CD4-positive, CD25-positive, alpha-beta regulatory T cell (primary cell): ENCODE measurements at regions not wholly inside any gene's neighbourhood (a gene's known extent, or its start where the extent isn't known, plus 50 kb on each side); places are given as distances from the start of the nearest gene placed in this dataset.
A peak's percentile ranks its signal among the peaks of the same experiment; 100 is the strongest.
"Not testable (repeated sequence)": the region's sequence is repeated elsewhere in the genome, so short reads cannot be mapped to it uniquely, and the experiment has no call there.

ENCODE experiments used
- ATAC-seq, 2 donors: fragments of 150-1000 bp; cut with Tn5 transposase; one replicate each; pipeline ENCODE4 v1.10.0; 2021; ENCODE audit warnings: low read depth in 2 of 2, moderate number of reproducible peaks in 2 of 2, moderate library complexity in 1 of 2
- DNase-seq, 3 donors: peaks; one replicate each; pipeline versions ENCODE4 v3.0.0 to v3.0.0-alpha.2; 2012 to 2022; ENCODE audit warnings: mixed read lengths in 1 of 3
- H3K27ac ChIP-seq: one replicate; pipeline ENCODE4 v1.7.0; 2013; ENCODE audit warnings: mild to moderate bottlenecking, low read length; ENCODE audit not compliant: insufficient read depth, poor library complexity, severe bottlenecking
- H3K27me3 ChIP-seq: one replicate; pipeline ENCODE4 v1.7.0; 2013; ENCODE audit warnings: low read length; ENCODE audit not compliant: control insufficient read depth, insufficient read depth
- H3K36me3 ChIP-seq: one replicate; pipeline ENCODE4 v1.7.0; 2013; ENCODE audit warnings: mild to moderate bottlenecking, low read length, moderate library complexity; ENCODE audit not compliant: control insufficient read depth, insufficient read depth
- H3K4me1 ChIP-seq: 2 replicates; pipeline ENCODE4 v1.7.0; 2013; ENCODE audit warnings: mild to moderate bottlenecking, low read length; ENCODE audit not compliant: insufficient read depth, control insufficient read depth, poor library complexity, severe bottlenecking
- H3K4me3 ChIP-seq: one replicate; pipeline ENCODE4 v1.7.0; 2013; ENCODE audit warnings: low read depth, mild to moderate bottlenecking, low read length, moderate library complexity
- H3K9me3 ChIP-seq, 2 experiments: 1 replicate in 1 of 2; 2 replicates in 1 of 2; pipeline ENCODE4 v1.7.0; 2013; ENCODE audit warnings: low read length in 2 of 2, mild to moderate bottlenecking in 1 of 2, moderate library complexity in 1 of 2; ENCODE audit not compliant: control insufficient read depth in 2 of 2
- H3K27ac Mint-ChIP-seq, 3 donors: one replicate each; pipeline ENCODE4 v1.8.0; 2020 to 2022; ENCODE audit warnings: mild to moderate bottlenecking in 3 of 3, mixed read lengths in 3 of 3, moderate library complexity in 2 of 3
- H3K27me3 Mint-ChIP-seq: one replicate; pipeline ENCODE4 v1.8.0; 2022; ENCODE audit warnings: mild to moderate bottlenecking, mixed read lengths
- H3K36me3 Mint-ChIP-seq: one replicate; pipeline ENCODE4 v1.8.0; 2020; ENCODE audit warnings: mixed read lengths
- H3K4me1 Mint-ChIP-seq, 4 donors: one replicate each; pipeline ENCODE4 v1.8.0; 2020 to 2022; ENCODE audit warnings: mixed read lengths in 4 of 4, mild to moderate bottlenecking in 1 of 4
- H3K4me3 Mint-ChIP-seq, 4 donors: one replicate each; pipeline ENCODE4 v1.8.0; 2020 to 2022; ENCODE audit warnings: mild to moderate bottlenecking in 4 of 4, mixed read lengths in 4 of 4, moderate library complexity in 3 of 4
- H3K9me3 Mint-ChIP-seq, 7 donors: one replicate each; pipeline ENCODE4 v1.8.0; 2020 to 2022; ENCODE audit warnings: mixed read lengths in 7 of 7, mild to moderate bottlenecking in 3 of 7, moderate library complexity in 2 of 7

DNA sequence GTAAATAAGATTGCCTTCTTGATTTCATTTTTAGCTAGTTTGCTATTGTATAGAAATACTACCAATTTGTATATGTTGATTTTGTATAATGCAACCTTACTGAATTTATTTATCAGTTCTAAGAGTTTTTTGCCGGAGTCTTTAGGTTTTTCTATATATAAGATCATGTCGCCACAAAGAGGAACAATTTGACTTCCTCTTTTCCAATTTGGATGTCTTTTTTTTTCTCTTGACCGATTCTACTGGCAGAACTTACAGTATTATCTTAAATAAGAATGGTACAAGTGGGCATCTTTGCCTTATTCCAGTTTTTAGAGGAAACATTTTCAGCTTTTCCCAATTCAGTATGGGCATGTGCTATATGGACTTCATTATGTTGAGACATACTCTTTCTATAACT lies 624.7 kb upstream of the ACO1 start:
- H3K27ac ChIP-seq: no peak overlapping the region
- peaks cover 0 to 2% (median 0%) of the 10 kb centered on the region in 7 donors for H3K9me3 Mint-ChIP-seq
- H3K27ac Mint-ChIP-seq: no peak overlapping the region
- H3K27me3 ChIP-seq: no peaks in the 10 kb centered on the region
- no peaks in the 10 kb centered on the region for H3K36me3 ChIP-seq
- no peak overlapping the region for H3K4me3 ChIP-seq
- DNase-seq (no peak), ATAC-seq (no peak)
- no peaks in the 10 kb centered on the region for H3K4me1 ChIP-seq
- H3K27me3 Mint-ChIP-seq: no peaks in the 10 kb centered on the region
- no peaks in the 10 kb centered on the region for H3K9me3 ChIP-seq
- no peaks in the 10 kb centered on the region for H3K36me3 Mint-ChIP-seq
- H3K4me3 Mint-ChIP-seq: no peak overlapping the region
- H3K4me1 Mint-ChIP-seq: peaks cover 0 to 8% (median 3%) of the 10 kb centered on the region in 4 donors

DNA sequence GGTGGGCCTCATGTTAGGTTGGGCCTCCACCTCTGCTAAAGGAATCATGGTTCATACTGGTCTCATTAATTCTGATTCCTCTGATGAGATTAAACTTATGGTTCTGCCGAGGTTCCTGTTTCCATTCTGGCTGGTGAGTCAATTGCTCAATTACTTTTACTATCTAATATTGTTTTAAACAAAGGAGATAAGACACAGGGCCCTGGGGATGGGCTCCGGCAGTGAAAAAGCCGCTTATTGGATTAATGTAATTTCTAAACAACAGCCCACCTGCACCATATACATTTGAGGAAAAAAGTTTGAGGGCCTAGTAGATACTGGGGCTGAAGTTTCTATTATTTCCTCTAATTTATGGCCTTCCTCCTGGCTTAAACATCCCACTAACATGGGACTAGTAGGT lies 610.4 kb upstream of the ACO1 start:
- H3K27ac Mint-ChIP-seq, H3K4me3 ChIP-seq, H3K27me3 ChIP-seq, DNase-seq, H3K4me3 Mint-ChIP-seq, H3K27ac ChIP-seq, H3K27me3 Mint-ChIP-seq, H3K36me3 Mint-ChIP-seq, H3K4me1 ChIP-seq, H3K4me1 Mint-ChIP-seq, ATAC-seq, H3K36me3 ChIP-seq: not testable (repeated sequence)
- peaks cover 2 to 28% (median 17%) of the 10 kb centered on the region in 7 donors for H3K9me3 Mint-ChIP-seq
- H3K9me3 ChIP-seq: peaks cover 5 to 10% of the 10 kb centered on the region in 2 experiments

DNA sequence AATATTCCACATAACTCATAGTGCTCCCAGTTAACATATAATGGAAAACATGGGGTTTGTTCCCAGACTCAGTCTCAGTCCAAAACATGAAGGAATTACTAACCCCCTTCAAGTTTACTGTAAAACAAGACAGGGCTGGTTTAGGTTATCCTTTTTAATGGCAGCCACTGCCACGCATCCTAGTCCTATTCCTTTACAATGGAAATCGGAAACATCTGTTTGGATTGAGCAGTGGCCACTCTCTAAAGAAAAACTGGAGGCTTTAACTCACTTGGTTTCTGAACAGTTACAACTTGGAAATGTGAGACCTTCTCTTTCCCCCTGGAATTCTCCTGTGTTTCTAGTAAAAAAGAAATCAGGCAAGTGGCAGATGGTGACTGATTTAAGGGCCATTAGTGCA lies 609.9 kb upstream of the ACO1 start:
- peaks cover 0 to 2% (median 0%) of the 10 kb centered on the region in 4 donors for H3K4me1 Mint-ChIP-seq
- H3K27ac Mint-ChIP-seq: no peak overlapping the region
- ATAC-seq: no peak

DNA sequence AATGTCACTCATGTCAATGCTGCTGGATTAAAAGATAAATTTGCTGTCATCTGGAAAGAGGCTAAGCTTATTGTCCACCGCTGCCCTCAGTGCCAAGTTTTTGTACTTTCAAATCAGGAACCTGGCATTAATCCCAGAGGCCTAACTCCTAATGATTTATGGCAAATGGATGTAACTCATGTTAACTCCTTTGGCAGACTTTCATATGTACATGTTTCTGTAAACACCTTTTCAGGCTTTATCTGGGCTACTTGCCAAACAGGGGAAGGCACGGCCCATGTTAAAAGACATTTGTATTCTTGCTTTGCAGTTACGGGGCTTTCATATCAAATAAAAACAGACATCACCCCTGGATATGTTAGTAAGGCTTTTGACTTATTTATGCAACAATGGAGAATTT lies 608.0 kb upstream of the ACO1 start:
- peaks cover 6 to 39% (median 21%) of the 10 kb centered on the region in 7 donors for H3K9me3 Mint-ChIP-seq

More for the DNA sequence above, 609.9 kb upstream of the ACO1 start:
- H3K36me3 Mint-ChIP-seq: peaks cover 6% of the 10 kb centered on the region
- Histone ChIP-seq H3K36me3 (no peaks in the 10 kb centered on the region), H3K4me3 (no peak overlapping the region), H3K27me3 (no peaks in the 10 kb centered on the region), H3K9me3 (peaks cover 5 to 10% of the 10 kb centered on the region in 2 experiments), H3K27ac (no peak overlapping the region), H3K4me1 (no peaks in the 10 kb centered on the region)
- H3K27me3 Mint-ChIP-seq: no peaks in the 10 kb centered on the region
- no peak for DNase-seq
- H3K9me3 Mint-ChIP-seq: peaks cover 2 to 31% (median 20%) of the 10 kb centered on the region in 7 donors
- H3K4me3 Mint-ChIP-seq: no peak overlapping the region

DNA sequence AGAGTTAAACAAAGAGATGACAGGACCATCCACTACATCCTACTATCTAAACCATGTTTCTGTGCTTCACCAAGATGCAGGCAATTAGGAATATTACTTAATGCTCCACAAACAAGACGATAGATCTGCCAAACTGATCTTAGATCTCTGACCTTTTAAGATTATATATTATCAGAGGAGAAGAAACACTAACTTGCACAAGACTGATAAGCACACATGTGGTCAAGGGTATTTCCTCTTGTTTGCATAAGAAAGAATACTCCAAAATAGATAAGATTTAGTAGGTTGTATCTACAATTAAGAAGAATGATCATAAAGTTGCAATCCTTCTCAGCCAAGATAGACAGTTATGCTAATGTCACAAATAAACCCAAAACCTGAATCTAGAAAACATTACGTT lies 601.0 kb upstream of the ACO1 start:
- H3K4me3 ChIP-seq: no peak overlapping the region
- no peaks in the 10 kb centered on the region for H3K27me3 Mint-ChIP-seq
- H3K4me3 Mint-ChIP-seq: no peak overlapping the region
- ATAC-seq (no peak), DNase-seq (no peak)
- H3K27ac Mint-ChIP-seq: no peak overlapping the region
- H3K4me1 Mint-ChIP-seq: peaks cover 0 to 8% (median 4%) of the 10 kb centered on the region in 4 donors
- H3K4me1 ChIP-seq: no peaks in the 10 kb centered on the region
- H3K9me3 Mint-ChIP-seq: peaks cover 7 to 29% (median 17%) of the 10 kb centered on the region in 7 donors
- peaks cover 3% of the 10 kb centered on the region for H3K36me3 Mint-ChIP-seq
- H3K9me3 ChIP-seq: peaks cover 0 to 9% of the 10 kb centered on the region in 2 experiments
- H3K27me3 ChIP-seq: no peaks in the 10 kb centered on the region
- no peak overlapping the region for H3K27ac ChIP-seq
- no peaks in the 10 kb centered on the region for H3K36me3 ChIP-seq

More for the DNA sequence above, 608.0 kb upstream of the ACO1 start:
- Mint-ChIP-seq H3K4me3 (no peak overlapping the region), H3K36me3 (peaks cover 6% of the 10 kb centered on the region), H3K27me3 (no peaks in the 10 kb centered on the region), H3K4me1 (peaks cover 0 to 2% (median 0%) of the 10 kb centered on the region in 4 donors), H3K27ac (no peak overlapping the region)
- Histone ChIP-seq H3K27me3 (no peaks in the 10 kb centered on the region), H3K9me3 (peaks cover 3 to 13% of the 10 kb centered on the region in 2 experiments), H3K36me3 (no peaks in the 10 kb centered on the region), H3K4me3 (no peak overlapping the region), H3K4me1 (no peaks in the 10 kb centered on the region), H3K27ac (no peak overlapping the region)
- DNase-seq: no peak
- ATAC-seq: no peak

DNA sequence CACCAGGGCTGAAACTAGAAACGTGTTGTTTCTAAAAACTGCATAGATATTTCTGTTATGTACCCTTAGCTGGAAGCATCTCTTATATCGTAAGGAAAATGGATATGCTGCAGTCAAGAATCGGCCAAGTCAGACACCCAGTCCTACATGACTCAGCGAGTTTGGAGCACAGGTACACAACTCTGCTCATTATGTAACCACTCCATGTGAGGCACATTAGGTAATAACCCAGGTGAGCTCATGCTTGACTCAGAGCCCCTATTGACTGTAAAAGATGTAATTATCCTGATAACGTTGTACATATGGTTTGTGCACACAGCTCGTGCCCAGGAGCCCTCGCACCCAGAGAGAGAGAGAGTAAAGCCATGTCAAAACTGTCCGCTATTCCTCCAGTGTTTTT lies 593.7 kb upstream of the ACO1 start:
- Histone ChIP-seq H3K27ac (no peak overlapping the region), H3K36me3 (no peaks in the 10 kb centered on the region), H3K4me3 (no peak overlapping the region), H3K27me3 (no peaks in the 10 kb centered on the region), H3K9me3 (no peaks in the 10 kb centered on the region), H3K4me1 (no peaks in the 10 kb centered on the region)
- H3K27me3 Mint-ChIP-seq: no peaks in the 10 kb centered on the region
- ATAC-seq: no peak
- H3K36me3 Mint-ChIP-seq: no peaks in the 10 kb centered on the region
- no peak for DNase-seq
- H3K4me3 Mint-ChIP-seq: no peak overlapping the region
- H3K9me3 Mint-ChIP-seq: peaks cover 0 to 1% (median 0%) of the 10 kb centered on the region in 7 donors
- H3K27ac Mint-ChIP-seq: peak overlapping the region in 1 of 3 donors; percentile 22
- peaks cover 0 to 5% (median 0%) of the 10 kb centered on the region in 4 donors for H3K4me1 Mint-ChIP-seq

DNA sequence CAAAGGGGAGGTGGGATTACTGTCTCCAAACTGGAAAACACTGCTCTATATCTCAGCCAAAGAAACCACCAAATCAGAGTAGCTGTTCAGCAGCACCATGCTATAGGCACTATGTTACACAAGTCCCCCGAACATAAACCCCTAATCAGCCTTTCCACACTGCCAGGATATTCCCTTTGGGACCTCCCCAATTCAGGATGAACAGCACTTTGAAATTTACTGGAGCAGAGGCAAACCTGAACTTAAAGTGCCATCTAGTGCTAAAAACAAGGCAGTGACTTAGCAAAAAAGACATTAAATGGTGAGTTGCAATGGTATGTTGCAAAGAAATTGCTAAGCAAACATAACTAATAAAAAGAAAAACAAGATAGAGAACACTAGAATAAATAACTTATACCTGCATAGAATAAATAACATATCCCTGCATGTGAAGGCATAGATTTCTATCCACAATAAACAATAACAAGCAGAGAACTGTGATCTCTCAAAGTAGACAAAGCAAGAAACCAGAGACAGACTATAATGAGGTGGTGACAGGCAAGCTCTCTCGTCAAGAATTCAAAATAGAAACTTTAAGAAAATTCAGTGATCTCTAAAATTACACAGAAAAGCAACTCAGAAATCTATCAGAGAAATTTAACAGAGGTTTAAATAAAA lies 584.4 kb upstream of the ACO1 start:
- Histone ChIP-seq H3K27me3 (no peaks in the 10 kb centered on the region), H3K4me3 (no peak overlapping the region), H3K36me3 (no peaks in the 10 kb centered on the region), H3K9me3 (no peaks in the 10 kb centered on the region), H3K4me1 (no peaks in the 10 kb centered on the region), H3K27ac (no peak overlapping the region)
- ATAC-seq (peak in 1 of 2 donors; percentile 37), DNase-seq (peak in 2 of 3 donors; percentile 12 to 23)
- Mint-ChIP-seq H3K27me3 (peaks cover 4% of the 10 kb centered on the region), H3K9me3 (peaks cover 0 to 1% (median 0%) of the 10 kb centered on the region in 7 donors), H3K36me3 (no peaks in the 10 kb centered on the region), H3K4me1 (peaks cover 0 to 17% (median 6%) of the 10 kb centered on the region in 4 donors), H3K4me3 (no peak overlapping the region), H3K27ac (no peak overlapping the region)
